NCI-H446 (cell line): ENCODE measurements at regions not wholly inside any gene's neighbourhood (a gene's known extent, or its start where the extent isn't known, plus 50 kb on each side); places are given as distances from the start of the nearest gene placed in this dataset.
"Not testable (repeated sequence)": the region's sequence is repeated elsewhere in the genome, so short reads cannot be mapped to it uniquely, and the experiment has no call there.

Source experiments
- DNase-seq, 2 experiments: peaks; one replicate each; lab custom pipeline; 2025; lab: John Stamatoyannopoulos, UW

- no peak for DNase-seq
Observed at GRCh38 chr1:112855152-112855828, 100.7 kb downstream of the SLC16A1 start.

GRCh38 chr1:112854368-112854984 is 101.5 kb downstream of the SLC16A1 start:
- DNase-seq = not testable (repeated sequence)

- DNase-seq = not testable (repeated sequence)
Observed at GRCh38 chr1:112853915-112854314, 102.1 kb downstream of the SLC16A1 start.

- DNase-seq = no peak
Observed at GRCh38 chr1:112852934-112853333, 103.1 kb downstream of the SLC16A1 start.

GRCh38 chr1:112852276-112852675 is 103.7 kb downstream of the SLC16A1 start:
- DNase-seq = no peak

GRCh38 chr1:112850034-112850757 is 105.8 kb downstream of the SLC16A1 start:
- DNase-seq = no peak

GRCh38 chr1:112849425-112850033 is 106.5 kb downstream of the SLC16A1 start:
- peak; percentile 56 to 78 for DNase-seq

- no peak for DNase-seq
Observed at GRCh38 chr1:112841825-112842224, 114.2 kb downstream of the SLC16A1 start.

- DNase-seq = no peak
Observed at GRCh38 chr1:112840631-112841624, 115.1 kb downstream of the SLC16A1 start.

- no peak for DNase-seq
Observed at GRCh38 chr1:112836642-112837041, 119.4 kb downstream of the SLC16A1 start.

GRCh38 chr1:112833806-112834205 is 118.7 kb upstream of the PPM1J start:
- no peak for DNase-seq

GRCh38 chr1:112832259-112832658 is 117.1 kb upstream of the PPM1J start:
- not testable (repeated sequence) for DNase-seq

GRCh38 chr1:112829691-112830090 is 114.6 kb upstream of the PPM1J start:
- DNase-seq = not testable (repeated sequence)

- DNase-seq = no peak
Observed at GRCh38 chr1:112828716-112829115, 113.6 kb upstream of the PPM1J start.

- DNase-seq = not testable (repeated sequence)
Observed at GRCh38 chr1:112827391-112827790, 112.3 kb upstream of the PPM1J start.

- no peak for DNase-seq
Observed at GRCh38 chr1:112826217-112826944, 111.2 kb upstream of the PPM1J start.

GRCh38 chr1:112825563-112826216 is 110.6 kb upstream of the PPM1J start:
- not testable (repeated sequence) for DNase-seq

GRCh38 chr1:112825075-112825474 is 109.9 kb upstream of the PPM1J start:
- DNase-seq = not testable (repeated sequence)

- DNase-seq = not testable (repeated sequence)
Observed at GRCh38 chr1:112821307-112822063, 106.4 kb upstream of the PPM1J start.
